C4-2B (cell line): ENCODE measurements at regions not wholly inside any gene's neighbourhood (a gene's known extent, or its start where the extent isn't known, plus 50 kb on each side); places are given as distances from the start of the nearest gene placed in this dataset.

Source experiments
- ZFX ChIP-seq: fragments of 450-650 bp; IDR thresholded peaks from 2 replicates; pipeline ENCODE4 v1.6.1; 2017
- TF ChIP-seq, protein P1 (sequence below): fragments of 450-650 bp; conservative IDR thresholded peaks from 2 replicates; pipeline ENCODE4 v1.5.1; 2017; ENCODE audit warnings: mild to moderate bottlenecking

- TF ChIP-seq, protein P1, sequence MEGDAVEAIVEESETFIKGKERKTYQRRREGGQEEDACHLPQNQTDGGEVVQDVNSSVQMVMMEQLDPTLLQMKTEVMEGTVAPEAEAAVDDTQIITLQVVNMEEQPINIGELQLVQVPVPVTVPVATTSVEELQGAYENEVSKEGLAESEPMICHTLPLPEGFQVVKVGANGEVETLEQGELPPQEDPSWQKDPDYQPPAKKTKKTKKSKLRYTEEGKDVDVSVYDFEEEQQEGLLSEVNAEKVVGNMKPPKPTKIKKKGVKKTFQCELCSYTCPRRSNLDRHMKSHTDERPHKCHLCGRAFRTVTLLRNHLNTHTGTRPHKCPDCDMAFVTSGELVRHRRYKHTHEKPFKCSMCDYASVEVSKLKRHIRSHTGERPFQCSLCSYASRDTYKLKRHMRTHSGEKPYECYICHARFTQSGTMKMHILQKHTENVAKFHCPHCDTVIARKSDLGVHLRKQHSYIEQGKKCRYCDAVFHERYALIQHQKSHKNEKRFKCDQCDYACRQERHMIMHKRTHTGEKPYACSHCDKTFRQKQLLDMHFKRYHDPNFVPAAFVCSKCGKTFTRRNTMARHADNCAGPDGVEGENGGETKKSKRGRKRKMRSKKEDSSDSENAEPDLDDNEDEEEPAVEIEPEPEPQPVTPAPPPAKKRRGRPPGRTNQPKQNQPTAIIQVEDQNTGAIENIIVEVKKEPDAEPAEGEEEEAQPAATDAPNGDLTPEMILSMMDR: no peak
- no peak for TF ChIP-seq ZFX
Observed at GRCh38 chr2:49686897-49687442, 532.7 kb upstream of the FSHR start.
